H1 (cell line): ENCODE measurements at regions not wholly inside any gene's neighbourhood (a gene's known extent, or its start where the extent isn't known, plus 50 kb on each side); places are given as distances from the start of the nearest gene placed in this dataset.

Source experiments
- ATF3 ChIP-seq: IDR thresholded peaks from 2 replicates; pipeline ENCODE4 v1.6.1; 2011; ENCODE audit warnings: low read depth, mild to moderate bottlenecking, low read length; ENCODE audit not compliant: insufficient read depth
- CHD2 ChIP-seq: IDR thresholded peaks from 2 replicates; pipeline ENCODE4 v1.6.1; 2012; ENCODE audit warnings: low read length, improper control_type of control experiment
- CHD7 ChIP-seq: fragments of 300-600 bp; sonication (generic); IDR thresholded peaks from 2 replicates; pipeline ENCODE4 v1.7.1; 2012; ENCODE audit warnings: low read length, moderate library complexity, mild to moderate bottlenecking, inconsistent platforms; ENCODE audit not compliant: insufficient replicate concordance
- E2F6 ChIP-seq: IDR thresholded peaks from 2 replicates; pipeline ENCODE4 v1.6.1; 2012; ENCODE audit warnings: inconsistent platforms
- GTF2F1 ChIP-seq: IDR thresholded peaks from 2 replicates; pipeline ENCODE4 v1.6.1; 2012; ENCODE audit warnings: low read depth, low read length, improper control_type of control experiment, borderline replicate concordance
- HDAC2 ChIP-seq, 2 experiments: fragments of 300-600 bp in 1 of 2; sonication (generic) in 1 of 2; IDR thresholded peaks; 2 replicates each; pipeline ENCODE4 v1.6.1; 2011 to 2012; ENCODE audit warnings: low read depth in 2 of 2, low read length in 2 of 2, mild to moderate bottlenecking in 2 of 2, moderate library complexity in 2 of 2, borderline replicate concordance in 1 of 2, inconsistent platforms in 1 of 2
- JUND ChIP-seq: IDR thresholded peaks from 2 replicates; pipeline ENCODE4 v1.6.1; 2011; ENCODE audit warnings: mild to moderate bottlenecking, improper control_type of control experiment, low read length
- RXRA ChIP-seq: IDR thresholded peaks from 2 replicates; pipeline ENCODE4 v1.6.1; 2011; ENCODE audit warnings: low read depth, mild to moderate bottlenecking, low read length, moderate library complexity; ENCODE audit not compliant: insufficient read depth
- SIX5 ChIP-seq: IDR thresholded peaks from 2 replicates; pipeline ENCODE4 v1.6.1; 2011; ENCODE audit warnings: mild to moderate bottlenecking, low read depth, low read length
- TCF12 ChIP-seq: IDR thresholded peaks from 2 replicates; pipeline ENCODE4 v1.6.1; 2011; ENCODE audit warnings: low read depth, mild to moderate bottlenecking, low read length

GRCh38 chr13:107650081-107650701 lies 565.1 kb downstream of the LIG4 start (continued):
- TF ChIP-seq CHD7 (no peak), GTF2F1 (no peak), TCF12 (no peak), CHD2 (no peak), E2F6 (no peak), JUND (peak; percentile 49), ATF3 (peak; percentile 62; the same call in 1 of the 2 replicates), SIX5 (no peak), RXRA (no peak), HDAC2 (IDR thresholded peaks at IDR 0.05; ENCODE audit: borderline replicate concordance in 1 of 2, low read depth in 2 of 2, low read length in 2 of 2) (no peak)
